ENCODE measurements at regions not wholly inside any gene's neighbourhood (a gene's known extent, or its start where the extent isn't known, plus 50 kb on each side); places are given as distances from the start of the nearest gene placed in this dataset.
"Not testable (repeated sequence)": the region's sequence is repeated elsewhere in the genome, so short reads cannot be mapped to it uniquely, and the experiment has no call there.

DNA sequence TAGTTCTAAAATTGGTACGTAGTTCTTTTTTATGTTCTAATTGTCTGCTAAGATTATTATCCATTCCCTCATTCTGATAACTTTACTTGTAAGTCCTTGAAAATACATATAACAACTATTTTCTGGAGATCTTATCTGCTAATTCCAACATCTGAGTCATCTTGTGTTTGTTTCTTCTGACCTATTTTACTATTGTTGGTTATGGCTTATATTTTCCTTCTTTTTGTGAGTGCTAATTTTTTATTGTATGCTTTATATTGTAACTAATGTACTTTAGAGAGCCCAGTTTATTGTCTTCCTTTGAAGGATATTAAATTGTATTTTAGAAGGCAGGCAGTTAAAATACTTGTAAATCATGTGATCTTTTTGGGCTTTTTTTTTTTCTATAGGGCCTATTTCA, 149.3 kb upstream of the LRFN5 start:
- DNase-seq (ENCODE audit: low read depth, low spot score): no peak
- Mint-ChIP-seq H3K4me1 (no peaks in the 10 kb centered on the region), H3K9me3 (no peaks in the 10 kb centered on the region), H3K27ac (ENCODE audit: unreplicated experiment) (no peak overlapping the region), H3K36me3 (ENCODE audit: low read depth) (no peaks in the 10 kb centered on the region), H3K27me3 (ENCODE audit: low read depth) (no peaks in the 10 kb centered on the region), H3K4me3 (no peak overlapping the region)
- TF ChIP-seq, protein P1, sequence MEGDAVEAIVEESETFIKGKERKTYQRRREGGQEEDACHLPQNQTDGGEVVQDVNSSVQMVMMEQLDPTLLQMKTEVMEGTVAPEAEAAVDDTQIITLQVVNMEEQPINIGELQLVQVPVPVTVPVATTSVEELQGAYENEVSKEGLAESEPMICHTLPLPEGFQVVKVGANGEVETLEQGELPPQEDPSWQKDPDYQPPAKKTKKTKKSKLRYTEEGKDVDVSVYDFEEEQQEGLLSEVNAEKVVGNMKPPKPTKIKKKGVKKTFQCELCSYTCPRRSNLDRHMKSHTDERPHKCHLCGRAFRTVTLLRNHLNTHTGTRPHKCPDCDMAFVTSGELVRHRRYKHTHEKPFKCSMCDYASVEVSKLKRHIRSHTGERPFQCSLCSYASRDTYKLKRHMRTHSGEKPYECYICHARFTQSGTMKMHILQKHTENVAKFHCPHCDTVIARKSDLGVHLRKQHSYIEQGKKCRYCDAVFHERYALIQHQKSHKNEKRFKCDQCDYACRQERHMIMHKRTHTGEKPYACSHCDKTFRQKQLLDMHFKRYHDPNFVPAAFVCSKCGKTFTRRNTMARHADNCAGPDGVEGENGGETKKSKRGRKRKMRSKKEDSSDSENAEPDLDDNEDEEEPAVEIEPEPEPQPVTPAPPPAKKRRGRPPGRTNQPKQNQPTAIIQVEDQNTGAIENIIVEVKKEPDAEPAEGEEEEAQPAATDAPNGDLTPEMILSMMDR (conservative IDR thresholded peaks at IDR 0.05): no peak

DNA sequence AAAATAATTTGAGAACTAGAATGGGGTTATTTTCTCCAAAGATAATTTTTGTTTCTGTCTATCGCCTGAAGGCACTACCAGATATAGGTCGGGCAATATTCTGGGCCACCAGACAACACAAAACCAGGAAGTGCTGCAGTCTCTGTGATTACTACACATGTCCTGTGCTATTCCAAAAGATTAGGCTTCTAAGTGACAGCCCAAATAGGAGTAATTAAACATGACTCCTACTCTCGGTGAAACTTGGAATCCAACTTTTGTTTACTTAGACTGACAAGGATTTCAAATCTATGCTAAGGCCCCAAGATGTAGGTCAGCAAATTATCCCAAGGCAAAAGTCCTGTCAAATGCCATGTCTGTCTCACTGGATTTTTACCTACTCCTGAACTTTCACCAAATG, 157.6 kb upstream of the LRFN5 start:
- Mint-ChIP-seq H3K27ac (ENCODE audit: unreplicated experiment) (no peak overlapping the region), H3K4me1 (no peaks in the 10 kb centered on the region), H3K9me3 (no peaks in the 10 kb centered on the region), H3K27me3 (ENCODE audit: low read depth) (no peaks in the 10 kb centered on the region), H3K36me3 (ENCODE audit: low read depth) (no peaks in the 10 kb centered on the region), H3K4me3 (no peak overlapping the region)
- TF ChIP-seq, protein P1 (conservative IDR thresholded peaks at IDR 0.05): no peak
- no peak for DNase-seq (ENCODE audit: low read depth, low spot score)

DNA sequence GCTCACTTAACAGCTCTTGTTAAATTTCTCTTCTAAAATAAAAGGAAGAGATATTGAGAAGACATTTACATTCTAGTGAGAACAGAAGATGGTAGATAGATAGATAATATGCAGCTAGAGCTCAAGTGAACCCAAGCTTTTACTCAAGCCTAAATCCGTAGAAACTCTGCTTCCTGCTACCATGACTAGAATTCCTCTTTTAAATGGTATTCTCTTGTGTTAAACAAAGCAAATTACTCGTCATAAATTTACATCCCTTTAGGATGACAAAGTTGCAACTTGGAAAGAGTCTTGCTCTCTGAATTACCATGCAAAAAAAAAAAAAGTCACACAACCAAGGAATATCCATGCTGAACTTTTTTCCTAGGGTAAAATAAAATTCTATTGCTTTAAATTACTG, 160.7 kb upstream of the LRFN5 start:
- no peaks in the 10 kb centered on the region for H3K27me3 Mint-ChIP-seq (ENCODE audit: low read depth)
- TF ChIP-seq, protein P1 (conservative IDR thresholded peaks at IDR 0.05): no peak
- H3K27ac Mint-ChIP-seq (ENCODE audit: unreplicated experiment): no peak overlapping the region
- no peak overlapping the region for H3K4me3 Mint-ChIP-seq
- H3K36me3 Mint-ChIP-seq (ENCODE audit: low read depth): no peaks in the 10 kb centered on the region
- H3K4me1 Mint-ChIP-seq: no peaks in the 10 kb centered on the region
- H3K9me3 Mint-ChIP-seq: no peaks in the 10 kb centered on the region
- no peak for DNase-seq (ENCODE audit: low read depth, low spot score)

DNA sequence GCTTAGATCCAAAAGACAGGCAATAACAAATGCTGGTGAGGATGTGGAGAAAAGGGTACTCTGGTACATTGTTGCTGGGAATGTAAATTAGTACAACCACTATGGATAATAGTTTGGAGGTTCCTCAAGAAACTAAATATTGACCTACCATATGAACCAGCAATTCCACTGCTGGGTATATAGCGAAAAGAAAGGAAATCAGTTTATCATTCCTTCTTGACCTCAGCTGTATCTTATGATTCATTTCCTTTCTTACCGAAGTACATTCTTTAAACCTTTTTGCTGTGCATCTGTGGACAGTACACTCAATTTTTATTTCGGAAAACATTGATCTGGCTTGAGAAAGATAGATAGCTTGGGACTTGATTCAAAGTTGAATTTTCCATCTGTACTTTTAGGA, 183.2 kb upstream of the LRFN5 start:
- H3K4me1 Mint-ChIP-seq: no peaks in the 10 kb centered on the region
- TF ChIP-seq, protein P1 (conservative IDR thresholded peaks at IDR 0.05): no peak
- no peaks in the 10 kb centered on the region for H3K27me3 Mint-ChIP-seq (ENCODE audit: low read depth)
- H3K27ac Mint-ChIP-seq (ENCODE audit: unreplicated experiment): no peak overlapping the region
- no peaks in the 10 kb centered on the region for H3K9me3 Mint-ChIP-seq
- H3K36me3 Mint-ChIP-seq (ENCODE audit: low read depth): no peaks in the 10 kb centered on the region
- H3K4me3 Mint-ChIP-seq: no peak overlapping the region
- no peak for DNase-seq (ENCODE audit: low read depth, low spot score)

DNA sequence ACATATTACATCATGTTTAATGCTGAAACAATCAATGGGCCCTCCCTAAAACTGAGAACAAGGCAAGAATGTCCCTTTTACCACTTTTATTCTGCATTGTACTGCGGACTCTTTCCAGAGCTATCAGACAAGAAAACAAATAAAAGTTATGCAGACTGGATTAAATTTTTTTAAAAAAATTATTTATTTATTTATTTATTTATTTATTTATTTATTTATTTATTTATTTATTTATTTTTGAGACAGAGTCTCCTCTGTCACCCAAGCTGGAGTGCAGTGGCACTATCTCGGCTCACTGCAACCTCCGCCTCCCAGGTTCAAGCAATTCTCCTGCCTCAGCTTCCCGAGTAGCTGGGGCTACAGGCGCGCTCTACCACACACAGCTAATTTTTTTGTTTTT, 185.4 kb upstream of the LRFN5 start:
- DNase-seq (ENCODE audit: low read depth, low spot score); H3K9me3 Mint-ChIP-seq; H3K36me3 Mint-ChIP-seq (ENCODE audit: low read depth); H3K27me3 Mint-ChIP-seq (ENCODE audit: low read depth); H3K4me3 Mint-ChIP-seq; H3K27ac Mint-ChIP-seq (ENCODE audit: unreplicated experiment); H3K4me1 Mint-ChIP-seq: not testable (repeated sequence)

DNA sequence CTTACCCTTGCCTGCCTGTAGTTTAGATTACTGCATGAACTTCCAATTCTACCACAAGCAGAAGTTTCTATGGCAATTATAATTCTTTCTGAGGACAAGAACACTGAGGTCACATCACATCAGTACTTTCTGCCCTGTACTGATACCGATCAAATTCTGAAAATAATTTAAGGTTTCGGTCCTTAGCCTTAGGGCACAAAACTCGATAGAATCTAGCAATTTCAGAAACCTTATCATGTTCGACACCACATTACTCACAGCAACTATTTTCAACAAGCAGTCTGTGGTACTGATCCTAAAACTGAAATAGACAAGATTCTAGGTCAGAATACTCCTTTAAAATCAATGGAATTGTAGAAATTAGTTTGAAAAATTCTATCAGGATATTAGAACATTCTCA, 187.0 kb upstream of the LRFN5 start:
- H3K36me3 Mint-ChIP-seq (ENCODE audit: low read depth): no peaks in the 10 kb centered on the region
- no peak overlapping the region for H3K27ac Mint-ChIP-seq (ENCODE audit: unreplicated experiment)
- no peak for DNase-seq (ENCODE audit: low read depth, low spot score)
- TF ChIP-seq, protein P1 (conservative IDR thresholded peaks at IDR 0.05): no peak
- H3K27me3 Mint-ChIP-seq (ENCODE audit: low read depth): no peaks in the 10 kb centered on the region
- no peak overlapping the region for H3K4me3 Mint-ChIP-seq
- no peaks in the 10 kb centered on the region for H3K9me3 Mint-ChIP-seq
- no peaks in the 10 kb centered on the region for H3K4me1 Mint-ChIP-seq

All from neural crest cell (in vitro differentiated cells).